ENCODE measurements at regions not wholly inside any gene's neighbourhood (a gene's known extent, or its start where the extent isn't known, plus 50 kb on each side); places are given as distances from the start of the nearest gene placed in this dataset.

DNA sequence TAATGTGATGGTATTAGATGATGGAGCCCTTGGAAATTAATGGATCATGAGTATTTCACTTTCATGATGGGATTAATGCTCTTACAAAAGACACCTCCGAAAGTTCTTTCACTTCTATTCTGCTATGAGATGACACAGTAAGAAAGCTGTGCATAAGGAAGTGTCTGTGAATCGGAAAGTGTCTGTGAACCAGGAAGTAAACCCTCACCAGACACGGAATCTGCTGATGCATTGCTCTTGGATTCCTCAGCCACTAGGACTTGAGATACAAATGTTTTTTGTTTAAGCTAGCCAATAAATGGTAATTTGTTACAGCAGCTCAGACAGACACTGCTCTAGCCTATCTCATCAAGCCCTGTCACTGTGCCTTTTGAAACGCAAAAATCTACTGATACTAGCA is 440.4 kb upstream of the PRR20A start:
- H3K4me2 ChIP-seq (ENCODE audit: extremely low read depth, insufficient read depth, low read length), result no peak overlapping the region
- H3K4me1 ChIP-seq (ENCODE audit: control insufficient read depth, extremely low read depth, insufficient read depth, low read length), result no peaks in the 10 kb centered on the region
- H3K27ac ChIP-seq (ENCODE audit: insufficient read depth, low read length), result no peak overlapping the region
- no peak overlapping the region for H3K4me3 ChIP-seq (replicated peaks in 1 of 4; ENCODE audit: control extremely low read depth in 1 of 4, insufficient read depth in 1 of 4, low read depth in 3 of 4, low read length in 4 of 4)
- H3K9ac ChIP-seq (ENCODE audit: insufficient read depth, low read length), result no peak overlapping the region
- H2AFZ ChIP-seq (ENCODE audit: low read length), result no peak overlapping the region
- no peaks in the 10 kb centered on the region for H3K9me3 ChIP-seq (ENCODE audit: control insufficient read depth, insufficient read depth, low read depth, low read length)
- DNase-seq (ENCODE audit: low read depth in 2 of 2), result no peak
- TF ChIP-seq, protein P1, sequence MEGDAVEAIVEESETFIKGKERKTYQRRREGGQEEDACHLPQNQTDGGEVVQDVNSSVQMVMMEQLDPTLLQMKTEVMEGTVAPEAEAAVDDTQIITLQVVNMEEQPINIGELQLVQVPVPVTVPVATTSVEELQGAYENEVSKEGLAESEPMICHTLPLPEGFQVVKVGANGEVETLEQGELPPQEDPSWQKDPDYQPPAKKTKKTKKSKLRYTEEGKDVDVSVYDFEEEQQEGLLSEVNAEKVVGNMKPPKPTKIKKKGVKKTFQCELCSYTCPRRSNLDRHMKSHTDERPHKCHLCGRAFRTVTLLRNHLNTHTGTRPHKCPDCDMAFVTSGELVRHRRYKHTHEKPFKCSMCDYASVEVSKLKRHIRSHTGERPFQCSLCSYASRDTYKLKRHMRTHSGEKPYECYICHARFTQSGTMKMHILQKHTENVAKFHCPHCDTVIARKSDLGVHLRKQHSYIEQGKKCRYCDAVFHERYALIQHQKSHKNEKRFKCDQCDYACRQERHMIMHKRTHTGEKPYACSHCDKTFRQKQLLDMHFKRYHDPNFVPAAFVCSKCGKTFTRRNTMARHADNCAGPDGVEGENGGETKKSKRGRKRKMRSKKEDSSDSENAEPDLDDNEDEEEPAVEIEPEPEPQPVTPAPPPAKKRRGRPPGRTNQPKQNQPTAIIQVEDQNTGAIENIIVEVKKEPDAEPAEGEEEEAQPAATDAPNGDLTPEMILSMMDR (conservative IDR thresholded peaks at IDR 0.05 in 1 of 2, IDR thresholded peaks at IDR 0.05 in 1 of 2; ENCODE audit: low read depth in 1 of 2, low read length in 2 of 2), result no peak
- TF ChIP-seq EZH2 (IDR thresholded peaks at IDR 0.05; ENCODE audit: low read length, missing control alignments), result no peak
- no peaks in the 10 kb centered on the region for H3K79me2 ChIP-seq (ENCODE audit: control insufficient read depth, insufficient read depth, low read length)
- H3K36me3 ChIP-seq (ENCODE audit: control insufficient read depth, insufficient read depth, low read length), result no peaks in the 10 kb centered on the region
- no peaks in the 10 kb centered on the region for H3K27me3 ChIP-seq (ENCODE audit: control insufficient read depth, insufficient read depth, low read length)
- H4K20me1 ChIP-seq (ENCODE audit: control insufficient read depth, extremely low read depth, insufficient read depth, low read length), result no peaks in the 10 kb centered on the region

DNA sequence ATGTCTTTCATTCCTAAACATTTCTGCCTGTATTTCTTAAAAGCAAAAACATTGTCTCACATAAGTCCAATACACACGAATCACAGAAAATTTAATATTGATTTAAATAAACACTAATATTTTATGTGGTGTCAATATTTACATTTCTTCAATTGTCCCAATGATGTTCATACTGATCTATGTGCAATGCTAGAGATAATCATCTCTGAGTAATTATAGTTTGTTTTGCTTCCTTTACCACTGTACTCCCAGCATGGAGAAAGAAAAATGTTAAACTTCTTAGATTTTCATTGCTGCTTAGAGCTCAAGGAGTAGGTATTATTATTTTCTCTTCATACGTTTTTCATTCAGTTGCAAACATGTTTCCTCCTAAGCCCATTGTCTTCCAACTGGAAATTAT is 434.2 kb upstream of the PRR20A start:
- TF ChIP-seq, protein P1 (conservative IDR thresholded peaks at IDR 0.05 in 1 of 2, IDR thresholded peaks at IDR 0.05 in 1 of 2; ENCODE audit: low read depth in 1 of 2, low read length in 2 of 2), result no peak
- no peak for TF ChIP-seq EZH2 (IDR thresholded peaks at IDR 0.05; ENCODE audit: low read length, missing control alignments)
- H4K20me1 ChIP-seq (ENCODE audit: control insufficient read depth, extremely low read depth, insufficient read depth, low read length), result no peaks in the 10 kb centered on the region
- DNase-seq (ENCODE audit: low read depth in 2 of 2), result no peak
- H3K79me2 ChIP-seq (ENCODE audit: control insufficient read depth, insufficient read depth, low read length), result no peaks in the 10 kb centered on the region
- no peak overlapping the region for H3K27ac ChIP-seq (ENCODE audit: insufficient read depth, low read length)
- no peak overlapping the region for H3K9ac ChIP-seq (ENCODE audit: insufficient read depth, low read length)
- H3K4me1 ChIP-seq (ENCODE audit: control insufficient read depth, extremely low read depth, insufficient read depth, low read length), result no peaks in the 10 kb centered on the region
- no peaks in the 10 kb centered on the region for H3K9me3 ChIP-seq (ENCODE audit: control insufficient read depth, insufficient read depth, low read depth, low read length)
- H3K4me2 ChIP-seq (ENCODE audit: extremely low read depth, insufficient read depth, low read length), result no peak overlapping the region
- no peaks in the 10 kb centered on the region for H3K27me3 ChIP-seq (ENCODE audit: control insufficient read depth, insufficient read depth, low read length)
- H2AFZ ChIP-seq (ENCODE audit: low read length), result no peak overlapping the region
- no peaks in the 10 kb centered on the region for H3K36me3 ChIP-seq (ENCODE audit: control insufficient read depth, insufficient read depth, low read length)
- H3K4me3 ChIP-seq (replicated peaks in 1 of 4; ENCODE audit: control extremely low read depth in 1 of 4, insufficient read depth in 1 of 4, low read depth in 3 of 4, low read length in 4 of 4), result no peak overlapping the region

DNA sequence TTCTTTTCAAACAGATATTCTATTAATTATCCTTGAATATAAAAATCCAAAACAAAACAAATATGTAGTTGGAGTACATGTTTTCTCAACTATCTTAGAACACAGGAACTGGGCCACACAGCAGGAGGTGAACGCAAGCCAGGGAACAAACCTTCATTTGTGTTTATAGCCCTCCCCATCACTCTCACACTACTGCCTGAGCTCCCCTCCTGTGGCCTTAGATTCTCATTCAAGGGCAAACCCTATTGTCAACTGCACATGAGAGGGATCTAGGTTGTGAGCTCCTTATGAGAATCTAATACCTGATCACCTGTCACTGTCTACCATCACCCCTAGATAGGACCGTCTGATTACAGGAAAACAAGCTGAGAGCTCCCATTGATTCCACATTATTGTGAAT is 427.1 kb upstream of the PRR20A start:
- no peak for DNase-seq (ENCODE audit: low read depth in 2 of 2)
- no peak overlapping the region for H2AFZ ChIP-seq (ENCODE audit: low read length)
- TF ChIP-seq, protein P1 (conservative IDR thresholded peaks at IDR 0.05 in 1 of 2, IDR thresholded peaks at IDR 0.05 in 1 of 2; ENCODE audit: low read depth in 1 of 2, low read length in 2 of 2), result no peak
- no peak for TF ChIP-seq EZH2 (IDR thresholded peaks at IDR 0.05; ENCODE audit: low read length, missing control alignments)
- no peak overlapping the region for H3K27ac ChIP-seq (ENCODE audit: insufficient read depth, low read length)
- no peak overlapping the region for H3K9ac ChIP-seq (ENCODE audit: insufficient read depth, low read length)
- no peaks in the 10 kb centered on the region for H3K4me1 ChIP-seq (ENCODE audit: control insufficient read depth, extremely low read depth, insufficient read depth, low read length)
- H4K20me1 ChIP-seq (ENCODE audit: control insufficient read depth, extremely low read depth, insufficient read depth, low read length), result no peaks in the 10 kb centered on the region
- H3K79me2 ChIP-seq (ENCODE audit: control insufficient read depth, insufficient read depth, low read length), result no peaks in the 10 kb centered on the region
- no peak overlapping the region for H3K4me2 ChIP-seq (ENCODE audit: extremely low read depth, insufficient read depth, low read length)
- H3K9me3 ChIP-seq (ENCODE audit: control insufficient read depth, insufficient read depth, low read depth, low read length), result no peaks in the 10 kb centered on the region
- H3K4me3 ChIP-seq (replicated peaks in 1 of 4; ENCODE audit: control extremely low read depth in 1 of 4, insufficient read depth in 1 of 4, low read depth in 3 of 4, low read length in 4 of 4), result no peak overlapping the region
- no peaks in the 10 kb centered on the region for H3K36me3 ChIP-seq (ENCODE audit: control insufficient read depth, insufficient read depth, low read length)
- H3K27me3 ChIP-seq (ENCODE audit: control insufficient read depth, insufficient read depth, low read length), result no peaks in the 10 kb centered on the region
